ENCODE measurements at regions not wholly inside any gene's neighbourhood (a gene's known extent, or its start where the extent isn't known, plus 50 kb on each side); places are given as distances from the start of the nearest gene placed in this dataset.
A peak's percentile ranks its signal among the peaks of the same experiment; 100 is the strongest.

DNA sequence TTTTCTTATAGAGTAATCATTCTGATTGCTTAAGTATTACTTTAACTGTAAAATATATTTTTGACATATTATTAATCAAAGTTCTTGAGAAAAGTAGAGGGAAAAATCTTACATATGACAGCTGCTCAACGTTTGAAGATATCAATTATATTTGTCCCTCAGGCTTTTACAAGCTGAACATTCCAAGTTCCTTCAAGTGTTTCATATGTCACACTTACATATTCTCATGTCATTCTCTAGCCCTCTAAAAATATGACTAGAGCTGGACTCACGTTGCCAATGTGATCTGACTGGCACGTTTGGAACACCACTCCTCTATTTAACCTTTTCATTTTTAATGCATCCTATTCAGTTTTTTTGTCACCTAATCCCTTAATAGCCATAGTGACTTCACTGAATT is 492.9 kb downstream of the PCDH18 start:
- no peak overlapping the region for H3K4me3 ChIP-seq (replicated peaks in 1 of 2; ENCODE audit: low read depth in 2 of 2, low read length in 2 of 2)
- TF ChIP-seq, protein P1, sequence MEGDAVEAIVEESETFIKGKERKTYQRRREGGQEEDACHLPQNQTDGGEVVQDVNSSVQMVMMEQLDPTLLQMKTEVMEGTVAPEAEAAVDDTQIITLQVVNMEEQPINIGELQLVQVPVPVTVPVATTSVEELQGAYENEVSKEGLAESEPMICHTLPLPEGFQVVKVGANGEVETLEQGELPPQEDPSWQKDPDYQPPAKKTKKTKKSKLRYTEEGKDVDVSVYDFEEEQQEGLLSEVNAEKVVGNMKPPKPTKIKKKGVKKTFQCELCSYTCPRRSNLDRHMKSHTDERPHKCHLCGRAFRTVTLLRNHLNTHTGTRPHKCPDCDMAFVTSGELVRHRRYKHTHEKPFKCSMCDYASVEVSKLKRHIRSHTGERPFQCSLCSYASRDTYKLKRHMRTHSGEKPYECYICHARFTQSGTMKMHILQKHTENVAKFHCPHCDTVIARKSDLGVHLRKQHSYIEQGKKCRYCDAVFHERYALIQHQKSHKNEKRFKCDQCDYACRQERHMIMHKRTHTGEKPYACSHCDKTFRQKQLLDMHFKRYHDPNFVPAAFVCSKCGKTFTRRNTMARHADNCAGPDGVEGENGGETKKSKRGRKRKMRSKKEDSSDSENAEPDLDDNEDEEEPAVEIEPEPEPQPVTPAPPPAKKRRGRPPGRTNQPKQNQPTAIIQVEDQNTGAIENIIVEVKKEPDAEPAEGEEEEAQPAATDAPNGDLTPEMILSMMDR (IDR thresholded peaks at IDR 0.05; ENCODE audit: low read depth, low read length), result no peak
- no peak for DNase-seq (ENCODE audit: low read depth in 2 of 2)

DNA sequence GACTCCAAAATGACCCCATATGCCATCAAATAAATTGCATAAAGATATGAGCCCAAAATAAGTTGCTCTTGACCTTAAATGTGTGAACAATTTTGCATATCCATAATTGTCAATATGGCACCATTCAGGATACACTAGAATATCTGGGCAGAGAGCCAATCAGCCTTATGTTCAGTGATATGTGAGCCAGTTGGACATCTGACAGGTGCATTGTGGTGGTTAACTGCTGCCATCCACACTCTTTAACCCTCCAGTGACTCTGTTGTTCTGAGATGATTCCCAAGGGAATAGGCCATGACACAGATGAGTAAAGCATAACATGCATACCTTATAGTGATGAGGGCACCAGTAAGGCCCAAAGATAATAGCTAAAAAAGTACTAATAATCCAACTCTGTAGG is 500.1 kb downstream of the PCDH18 start:
- TF ChIP-seq, protein P1 (IDR thresholded peaks at IDR 0.05; ENCODE audit: low read depth, low read length), result no peak
- H3K4me3 ChIP-seq (replicated peaks in 1 of 2; ENCODE audit: low read depth in 2 of 2, low read length in 2 of 2), result no peak overlapping the region
- DNase-seq (ENCODE audit: low read depth in 2 of 2), result peak; percentile 8 to 16

DNA sequence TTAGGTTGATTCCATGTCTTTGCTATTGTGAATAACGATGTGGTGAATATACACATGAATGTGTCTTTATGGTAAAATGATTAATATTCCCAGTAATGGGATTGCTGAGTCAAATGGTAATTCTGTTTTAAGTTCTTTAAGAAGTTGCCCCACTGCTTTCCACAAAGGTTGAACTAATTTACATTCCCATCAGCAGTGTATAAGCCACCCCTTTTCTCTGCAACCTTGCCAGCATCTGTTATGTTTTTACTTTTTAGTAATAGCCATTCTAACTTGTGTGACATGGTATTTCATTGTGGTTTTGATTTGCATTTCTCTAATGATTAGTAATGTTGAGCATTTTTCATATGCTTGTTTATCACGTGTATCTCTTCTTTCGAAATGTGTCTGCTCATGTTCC is 503.3 kb downstream of the PCDH18 start:
- no peak for DNase-seq (ENCODE audit: low read depth in 2 of 2)
- H3K4me3 ChIP-seq (replicated peaks in 1 of 2; ENCODE audit: low read depth in 2 of 2, low read length in 2 of 2), result no peak overlapping the region
- TF ChIP-seq, protein P1 (IDR thresholded peaks at IDR 0.05; ENCODE audit: low read depth, low read length), result no peak

DNA sequence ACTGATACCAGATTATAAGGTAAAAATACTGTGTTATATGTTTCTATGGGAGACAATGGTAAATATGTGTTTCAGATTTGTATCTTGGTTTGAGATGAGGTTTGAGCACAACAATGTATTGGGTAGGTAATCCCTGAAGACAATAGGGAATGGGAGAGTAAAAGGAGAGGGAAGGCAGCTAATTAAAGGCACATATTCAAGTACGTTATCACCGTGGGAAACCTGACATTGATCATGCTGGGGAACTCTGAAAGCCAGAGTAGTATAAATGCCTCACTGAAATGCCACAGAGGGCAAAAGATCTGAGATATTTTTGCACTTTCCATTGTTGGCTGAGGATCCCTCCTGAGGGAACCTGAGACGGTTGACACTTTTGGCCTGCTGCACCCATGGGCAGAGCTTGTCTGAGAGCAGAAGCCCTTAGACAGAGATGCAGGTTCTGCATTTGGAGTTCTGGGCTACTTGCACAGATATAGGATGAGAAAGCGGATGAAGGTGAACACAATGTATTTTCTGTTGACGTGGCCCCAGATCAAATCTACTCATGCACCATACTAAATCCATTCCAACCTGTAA is 506.7 kb downstream of the PCDH18 start:
- H3K4me3 ChIP-seq (replicated peaks in 1 of 2; ENCODE audit: low read depth in 2 of 2, low read length in 2 of 2), result no peak overlapping the region
- no peak for DNase-seq (ENCODE audit: low read depth in 2 of 2)
- TF ChIP-seq, protein P1 (IDR thresholded peaks at IDR 0.05; ENCODE audit: low read depth, low read length), result no peak

DNA sequence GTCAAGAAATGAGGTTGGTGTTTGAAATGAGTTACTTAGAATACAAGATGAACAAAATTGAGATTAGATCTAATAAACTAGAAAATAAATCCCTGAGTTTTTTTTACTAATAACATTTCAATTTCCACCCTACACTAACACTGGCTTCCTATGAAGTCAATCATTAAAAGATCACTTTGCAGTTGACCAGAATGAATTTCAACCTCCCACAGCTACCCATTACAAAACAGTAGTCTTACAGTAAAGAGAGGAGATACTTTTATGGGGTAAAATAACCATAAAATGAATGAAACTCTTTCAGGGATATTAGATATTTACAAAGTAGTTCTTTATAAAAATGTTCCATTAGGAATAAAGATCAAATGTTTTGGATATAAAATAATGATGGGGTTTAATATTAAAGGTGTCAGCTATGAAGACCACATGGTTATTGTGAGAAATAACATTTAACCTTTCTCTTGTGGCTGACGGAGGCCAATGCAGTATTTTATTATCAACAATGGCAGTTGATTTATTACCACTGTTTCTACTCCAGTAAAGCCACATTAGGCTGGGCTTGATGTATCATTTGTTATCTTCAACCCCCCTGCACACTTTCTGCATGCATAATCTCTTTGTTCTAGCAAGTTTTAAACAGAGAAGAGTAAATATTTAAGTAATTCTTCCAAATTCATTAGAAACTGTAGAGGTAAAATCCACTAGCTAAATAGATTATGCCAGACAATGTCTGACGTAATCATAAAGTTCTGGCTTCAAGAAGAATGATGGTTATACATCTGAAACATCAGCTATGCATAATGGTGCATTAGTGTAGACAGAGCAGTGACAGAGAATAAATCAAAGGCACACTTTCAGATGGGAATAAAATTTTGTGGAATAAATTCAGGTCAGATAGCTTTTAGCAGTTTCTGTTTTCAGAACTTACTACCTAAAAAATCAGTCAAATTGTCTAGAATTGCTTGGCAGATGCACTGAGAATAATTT is 516.6 kb downstream of the PCDH18 start:
- H3K4me3 ChIP-seq (replicated peaks in 1 of 2; ENCODE audit: low read depth in 2 of 2, low read length in 2 of 2), result no peak overlapping the region
- TF ChIP-seq, protein P1 (IDR thresholded peaks at IDR 0.05; ENCODE audit: low read depth, low read length), result no peak
- no peak for DNase-seq (ENCODE audit: low read depth in 2 of 2)

DNA sequence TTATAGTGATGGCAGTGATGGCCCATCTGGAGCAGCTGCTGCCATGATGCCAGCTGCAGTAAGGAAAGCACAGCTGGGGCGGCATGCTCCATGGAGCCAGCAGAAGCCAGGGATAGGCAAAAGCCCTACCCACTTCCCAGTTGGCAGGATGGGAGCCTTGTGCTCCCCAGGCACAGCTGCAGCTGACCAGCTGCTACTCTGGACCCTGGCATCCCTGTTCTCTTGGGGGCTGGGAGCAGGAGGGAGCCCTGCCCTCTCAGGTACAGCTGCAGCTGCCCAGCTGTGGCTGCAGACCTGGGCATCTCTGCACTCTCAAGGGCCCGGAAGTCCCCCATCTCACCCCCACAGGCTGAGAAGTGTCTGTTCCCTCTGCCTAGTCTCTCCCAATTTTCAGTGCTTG is 531.9 kb downstream of the PCDH18 start:
- no peak for DNase-seq (ENCODE audit: low read depth in 2 of 2)
- H3K4me3 ChIP-seq (replicated peaks in 1 of 2; ENCODE audit: low read depth in 2 of 2, low read length in 2 of 2), result no peak overlapping the region
- TF ChIP-seq, protein P1 (IDR thresholded peaks at IDR 0.05; ENCODE audit: low read depth, low read length), result no peak

All from cardiac fibroblast (primary cell).